Endodermal cell (in vitro differentiated cells): ENCODE measurements at regions not wholly inside any gene's neighbourhood (a gene's known extent, or its start where the extent isn't known, plus 50 kb on each side); places are given as distances from the start of the nearest gene placed in this dataset.

ENCODE experiments used
- DNase-seq: peaks from one replicate; pipeline ENCODE4 v3.0.0-alpha.2; 2017
- H3K27ac ChIP-seq: 2 replicates; pipeline ENCODE4 v1.5.1; 2013; ENCODE audit warnings: mild to moderate bottlenecking, low read depth, low read length, moderate library complexity
- H3K27me3 ChIP-seq: 2 replicates; pipeline ENCODE4 v1.6.1; 2013; ENCODE audit warnings: mild to moderate bottlenecking, low read length, moderate library complexity; ENCODE audit not compliant: insufficient read depth, control insufficient read depth, poor library complexity, severe bottlenecking
- H3K36me3 ChIP-seq: 2 replicates; pipeline ENCODE4 v1.7.0; 2013; ENCODE audit warnings: mild to moderate bottlenecking, low read length, moderate library complexity; ENCODE audit not compliant: control insufficient read depth, insufficient read depth
- H3K4me1 ChIP-seq: one replicate; pipeline ENCODE4 v1.7.0; 2013; ENCODE audit warnings: low read length; ENCODE audit not compliant: control insufficient read depth, insufficient read depth
- H3K4me3 ChIP-seq: 2 replicates; pipeline ENCODE4 v1.5.1; 2013; ENCODE audit warnings: mild to moderate bottlenecking, low read length, moderate library complexity
- H3K9ac ChIP-seq: 2 replicates; pipeline ENCODE4 v1.6.1; 2013; ENCODE audit warnings: mild to moderate bottlenecking, low read length, moderate library complexity; ENCODE audit not compliant: poor library complexity, severe bottlenecking; ENCODE audit errors: extremely low read depth
- H3K9me3 ChIP-seq: 2 replicates; pipeline ENCODE4 v1.6.1; 2013; ENCODE audit warnings: mild to moderate bottlenecking, low read length, moderate library complexity; ENCODE audit not compliant: control insufficient read depth
- H3K27ac Mint-ChIP-seq: 2 replicates; pipeline ENCODE4 v1.8.0; 2020; ENCODE audit warnings: mixed read lengths
- H3K27me3 Mint-ChIP-seq: 2 replicates; pipeline ENCODE4 v1.8.0; 2021; ENCODE audit warnings: mild to moderate bottlenecking, mixed read lengths; ENCODE audit not compliant: insufficient read depth
- H3K36me3 Mint-ChIP-seq: 2 replicates; pipeline ENCODE4 v1.8.0; 2020; ENCODE audit warnings: low read depth, mixed read lengths
- H3K4me1 Mint-ChIP-seq: 2 replicates; pipeline ENCODE4 v1.8.0; 2020; ENCODE audit warnings: mixed read lengths
- H3K4me3 Mint-ChIP-seq: 2 replicates; pipeline ENCODE4 v1.8.0; 2020; ENCODE audit warnings: mild to moderate bottlenecking, moderate library complexity, mixed read lengths
- H3K9me3 Mint-ChIP-seq: 2 replicates; pipeline ENCODE4 v1.8.0; 2020; ENCODE audit warnings: mild to moderate bottlenecking, mixed read lengths
- WGBS, 2 experiments: methylation state at CpG; one replicate each; pipeline versions ENCODE4 v1.1.5 to v1.1.7; 2013; ENCODE audit warnings: missing lambda C conversion rate in 2 of 2, mixed read lengths in 1 of 2; ENCODE audit not compliant: insufficient coverage in 1 of 2, insufficient read length in 1 of 2; 5-methylcytosine and 5-hydroxymethylcytosine counted together
- TF ChIP-seq, protein P1 (sequence below): fragments of 200-600 bp; sonication (generic); conservative IDR thresholded peaks from 2 replicates; pipeline ENCODE4 v1.5.0; 2021; ENCODE audit warnings: antibody characterized with exemption, mild to moderate bottlenecking

DNA sequence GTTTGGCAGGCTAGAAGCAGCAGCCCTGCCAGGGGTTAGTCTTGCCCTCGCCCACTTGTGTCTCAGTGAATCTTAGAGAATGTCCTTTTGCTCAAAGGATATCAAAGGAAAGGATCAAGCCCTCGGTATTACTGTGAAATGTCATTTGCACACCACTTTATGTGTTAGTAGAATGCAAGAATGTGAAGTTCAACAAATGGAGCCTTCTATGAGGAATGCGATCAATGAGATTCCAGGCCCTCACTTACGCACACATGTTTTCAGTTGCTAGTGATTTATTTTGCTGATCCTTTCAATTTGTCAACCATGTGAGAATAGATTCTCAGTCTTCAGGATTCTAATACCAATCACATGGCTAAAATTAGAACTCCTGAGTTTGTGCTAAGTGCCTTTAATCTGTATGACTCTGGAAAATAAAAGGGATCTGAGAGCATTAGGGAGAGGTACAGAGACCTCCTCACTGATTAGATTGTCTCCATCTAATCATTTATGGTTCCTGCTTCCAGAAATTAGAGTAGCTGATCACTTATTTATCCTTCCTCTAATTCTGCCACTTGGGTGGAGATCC is 123.0 kb upstream of the SP4 start:
- Histone ChIP-seq H3K27ac (no peak overlapping the region), H3K9ac (no peak overlapping the region), H3K27me3 (no peaks in the 10 kb centered on the region), H3K36me3 (no peaks in the 10 kb centered on the region), H3K4me3 (no peak overlapping the region), H3K9me3 (peaks cover 31% of the 10 kb centered on the region), H3K4me1 (no peaks in the 10 kb centered on the region)
- 89 to 90% methylated on average over 3 to 4 of the region's 4 CpGs for WGBS, 2 experiments
- no peak overlapping the region for H3K4me3 Mint-ChIP-seq
- TF ChIP-seq, protein P1, sequence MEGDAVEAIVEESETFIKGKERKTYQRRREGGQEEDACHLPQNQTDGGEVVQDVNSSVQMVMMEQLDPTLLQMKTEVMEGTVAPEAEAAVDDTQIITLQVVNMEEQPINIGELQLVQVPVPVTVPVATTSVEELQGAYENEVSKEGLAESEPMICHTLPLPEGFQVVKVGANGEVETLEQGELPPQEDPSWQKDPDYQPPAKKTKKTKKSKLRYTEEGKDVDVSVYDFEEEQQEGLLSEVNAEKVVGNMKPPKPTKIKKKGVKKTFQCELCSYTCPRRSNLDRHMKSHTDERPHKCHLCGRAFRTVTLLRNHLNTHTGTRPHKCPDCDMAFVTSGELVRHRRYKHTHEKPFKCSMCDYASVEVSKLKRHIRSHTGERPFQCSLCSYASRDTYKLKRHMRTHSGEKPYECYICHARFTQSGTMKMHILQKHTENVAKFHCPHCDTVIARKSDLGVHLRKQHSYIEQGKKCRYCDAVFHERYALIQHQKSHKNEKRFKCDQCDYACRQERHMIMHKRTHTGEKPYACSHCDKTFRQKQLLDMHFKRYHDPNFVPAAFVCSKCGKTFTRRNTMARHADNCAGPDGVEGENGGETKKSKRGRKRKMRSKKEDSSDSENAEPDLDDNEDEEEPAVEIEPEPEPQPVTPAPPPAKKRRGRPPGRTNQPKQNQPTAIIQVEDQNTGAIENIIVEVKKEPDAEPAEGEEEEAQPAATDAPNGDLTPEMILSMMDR: no peak
- no peaks in the 10 kb centered on the region for H3K4me1 Mint-ChIP-seq
- peaks cover 5% of the 10 kb centered on the region for H3K36me3 Mint-ChIP-seq
- H3K9me3 Mint-ChIP-seq: peaks cover 24% of the 10 kb centered on the region
- H3K27me3 Mint-ChIP-seq: no peaks in the 10 kb centered on the region
- H3K27ac Mint-ChIP-seq: no peak overlapping the region
- no peak for DNase-seq

DNA sequence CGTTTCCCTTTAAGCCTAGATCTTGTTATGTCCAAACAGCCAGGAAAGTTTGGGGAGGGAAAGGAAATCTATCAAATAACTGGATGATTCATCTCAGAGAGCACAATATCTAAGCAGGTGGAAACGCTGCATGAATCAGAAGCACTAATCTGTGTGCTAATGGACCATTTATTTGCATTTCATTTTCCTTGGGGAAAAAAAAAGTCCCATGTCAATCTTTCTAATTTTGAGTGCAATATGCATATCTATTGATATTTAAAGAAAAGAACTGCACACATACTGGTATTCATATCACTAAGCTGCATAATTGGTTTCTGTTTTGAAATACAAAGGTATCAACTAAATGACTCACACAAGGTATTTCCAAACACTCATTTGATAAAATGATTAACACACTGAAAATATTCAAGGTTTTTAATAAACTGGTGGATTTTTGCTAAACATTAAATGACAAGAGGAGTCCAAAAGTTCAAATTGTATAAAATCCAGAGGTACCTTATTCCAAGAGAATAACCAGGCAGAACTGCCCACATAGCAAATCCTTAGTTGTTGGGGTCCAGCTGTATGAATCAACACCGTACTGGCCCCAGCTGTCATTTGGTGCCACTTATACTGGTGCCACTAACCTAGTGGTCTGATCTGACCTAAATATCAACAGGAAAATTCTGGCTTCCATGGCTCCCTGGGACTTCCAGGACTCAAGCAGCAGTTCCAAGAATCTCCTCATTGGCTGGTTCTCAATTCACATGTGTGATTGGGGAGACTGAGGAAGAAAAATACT is 122.2 kb upstream of the SP4 start:
- Histone ChIP-seq H3K27me3 (no peaks in the 10 kb centered on the region), H3K4me3 (no peak overlapping the region), H3K9me3 (peaks cover 31% of the 10 kb centered on the region), H3K27ac (no peak overlapping the region), H3K4me1 (no peaks in the 10 kb centered on the region), H3K9ac (no peak overlapping the region), H3K36me3 (no peaks in the 10 kb centered on the region)
- Mint-ChIP-seq H3K27ac (no peak overlapping the region), H3K9me3 (peaks cover 24% of the 10 kb centered on the region), H3K27me3 (no peaks in the 10 kb centered on the region), H3K4me3 (no peak overlapping the region), H3K36me3 (peaks cover 5% of the 10 kb centered on the region), H3K4me1 (no peaks in the 10 kb centered on the region)
- WGBS, 2 experiments: 92 to 97% methylated on average over 2 to 3 of the region's 3 CpGs
- DNase-seq: no peak
- TF ChIP-seq, protein P1: no peak

DNA sequence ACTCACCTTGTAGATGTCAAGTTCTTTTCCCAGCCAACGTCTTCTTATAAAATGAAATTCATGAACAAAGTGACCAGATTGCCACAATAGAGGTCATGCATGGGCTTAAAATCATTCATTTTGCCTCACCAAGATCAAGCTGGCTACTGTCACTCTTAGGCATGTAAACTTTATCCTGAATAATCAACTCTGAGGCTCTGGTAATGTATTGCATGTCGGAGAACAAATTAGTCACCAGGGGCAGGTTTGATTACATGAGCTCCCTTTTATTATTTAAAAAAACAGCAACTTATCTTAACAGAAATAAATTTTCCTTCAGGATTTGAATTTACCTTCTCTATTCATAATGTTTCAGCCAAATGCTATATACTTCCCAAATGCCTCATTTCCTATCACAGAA is 112.9 kb upstream of the SP4 start:
- Histone ChIP-seq H3K9ac (no peak overlapping the region), H3K9me3 (no peaks in the 10 kb centered on the region), H3K4me3 (no peak overlapping the region), H3K36me3 (no peaks in the 10 kb centered on the region), H3K27ac (no peak overlapping the region), H3K4me1 (no peaks in the 10 kb centered on the region), H3K27me3 (no peaks in the 10 kb centered on the region)
- Mint-ChIP-seq H3K27me3 (no peaks in the 10 kb centered on the region), H3K27ac (no peak overlapping the region), H3K9me3 (no peaks in the 10 kb centered on the region), H3K36me3 (no peaks in the 10 kb centered on the region), H3K4me3 (no peak overlapping the region), H3K4me1 (no peaks in the 10 kb centered on the region)
- DNase-seq: no peak
- WGBS, 2 experiments: 97 to 100% methylated on average over 1 to 2 of the region's 2 CpGs
- TF ChIP-seq, protein P1: no peak
